HUES48 (cell line): ENCODE measurements at regions not wholly inside any gene's neighbourhood (a gene's known extent, or its start where the extent isn't known, plus 50 kb on each side); places are given as distances from the start of the nearest gene placed in this dataset.
"Not testable (repeated sequence)": the region's sequence is repeated elsewhere in the genome, so short reads cannot be mapped to it uniquely, and the experiment has no call there.

Source experiments
- H3K27ac ChIP-seq: one replicate; pipeline ENCODE4 v1.7.0; 2013; ENCODE audit warnings: low read depth, low read length, inconsistent platforms
- H3K27me3 ChIP-seq: 2 replicates; pipeline ENCODE4 v1.6.1; 2013; ENCODE audit warnings: mild to moderate bottlenecking, low read length; ENCODE audit not compliant: control insufficient read depth, insufficient read depth
- H3K36me3 ChIP-seq: 2 replicates; pipeline ENCODE4 v1.6.1; 2013; ENCODE audit warnings: low read length; ENCODE audit not compliant: control insufficient read depth, insufficient read depth
- H3K4me1 ChIP-seq: 2 replicates; pipeline ENCODE4 v1.6.1; 2013; ENCODE audit warnings: mild to moderate bottlenecking, low read length; ENCODE audit not compliant: control insufficient read depth, insufficient read depth
- H3K4me3 ChIP-seq: 2 replicates; pipeline ENCODE4 v1.5.1; 2013; ENCODE audit warnings: mild to moderate bottlenecking, low read depth, low read length
- H3K9ac ChIP-seq: 2 replicates; pipeline ENCODE4 v1.6.1; 2013; ENCODE audit warnings: mild to moderate bottlenecking, low read depth, low read length, moderate library complexity
- H3K9me3 ChIP-seq: 2 replicates; pipeline ENCODE4 v1.6.1; 2013; ENCODE audit warnings: low read length; ENCODE audit not compliant: control insufficient read depth, insufficient read depth

GRCh38 chr5:60546207-60546606 is 153.8 kb downstream of the DEPDC1B start:
- Histone ChIP-seq H3K27ac (no peak overlapping the region), H3K9me3 (no peaks in the 10 kb centered on the region), H3K27me3 (no peaks in the 10 kb centered on the region), H3K9ac (no peak overlapping the region), H3K4me3 (no peak overlapping the region), H3K36me3 (no peaks in the 10 kb centered on the region), H3K4me1 (peaks cover 9% of the 10 kb centered on the region)

DNA sequence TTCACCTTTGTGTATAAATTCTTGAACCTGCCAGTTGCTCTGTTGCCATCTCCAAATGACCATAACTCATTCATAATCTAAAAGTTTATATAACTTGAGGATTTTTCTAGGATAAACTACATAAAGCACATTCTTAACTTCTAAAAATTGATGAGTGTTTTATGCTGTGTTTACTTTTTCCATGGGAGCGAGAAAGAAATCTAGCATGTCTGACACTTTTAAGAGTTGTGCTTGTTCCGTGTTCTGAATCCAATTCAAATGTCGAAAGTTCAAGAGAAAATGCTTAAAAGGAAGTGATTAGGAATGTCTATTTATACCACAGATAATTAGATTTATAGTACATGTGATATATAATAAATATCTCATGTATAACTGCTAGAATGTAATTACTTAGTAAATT is 154.4 kb downstream of the DEPDC1B start:
- H3K4me1 ChIP-seq: peaks cover 15% of the 10 kb centered on the region
- no peaks in the 10 kb centered on the region for H3K9me3 ChIP-seq
- H3K27me3 ChIP-seq: no peaks in the 10 kb centered on the region
- H3K36me3 ChIP-seq: no peaks in the 10 kb centered on the region
- H3K9ac ChIP-seq: no peak overlapping the region
- H3K27ac ChIP-seq: no peak overlapping the region
- no peak overlapping the region for H3K4me3 ChIP-seq

- Histone ChIP-seq H3K4me3 (no peak overlapping the region), H3K4me1 (peaks cover 19% of the 10 kb centered on the region), H3K27me3 (no peaks in the 10 kb centered on the region), H3K9me3 (no peaks in the 10 kb centered on the region), H3K9ac (no peak overlapping the region), H3K27ac (no peak overlapping the region), H3K36me3 (no peaks in the 10 kb centered on the region)
Measured at GRCh38 chr5:60544142-60544541, 155.8 kb downstream of the DEPDC1B start.

GRCh38 chr5:60541980-60542379 is 158.0 kb downstream of the DEPDC1B start:
- no peak overlapping the region for H3K9ac ChIP-seq
- no peaks in the 10 kb centered on the region for H3K27me3 ChIP-seq
- H3K27ac ChIP-seq: no peak overlapping the region
- no peaks in the 10 kb centered on the region for H3K36me3 ChIP-seq
- H3K4me3 ChIP-seq: no peak overlapping the region
- peaks cover 19% of the 10 kb centered on the region for H3K4me1 ChIP-seq
- H3K9me3 ChIP-seq: no peaks in the 10 kb centered on the region

GRCh38 chr5:60540856-60541805 is 158.8 kb downstream of the DEPDC1B start:
- no peak overlapping the region for H3K9ac ChIP-seq
- peak overlapping the region; percentile 47 for H3K27ac ChIP-seq
- no peaks in the 10 kb centered on the region for H3K27me3 ChIP-seq
- no peaks in the 10 kb centered on the region for H3K36me3 ChIP-seq
- no peaks in the 10 kb centered on the region for H3K9me3 ChIP-seq
- no peak overlapping the region for H3K4me3 ChIP-seq
- peaks cover 19% of the 10 kb centered on the region for H3K4me1 ChIP-seq

- Histone ChIP-seq H3K36me3 (no peaks in the 10 kb centered on the region), H3K4me3 (no peak overlapping the region), H3K4me1 (peaks cover 19% of the 10 kb centered on the region), H3K27me3 (no peaks in the 10 kb centered on the region), H3K9me3 (no peaks in the 10 kb centered on the region), H3K27ac (no peak overlapping the region), H3K9ac (no peak overlapping the region)
Measured at GRCh38 chr5:60538955-60539866, 160.8 kb downstream of the DEPDC1B start.

- Histone ChIP-seq H3K36me3 (no peaks in the 10 kb centered on the region), H3K9ac (no peak overlapping the region), H3K9me3 (no peaks in the 10 kb centered on the region), H3K4me1 (peaks cover 19% of the 10 kb centered on the region), H3K27ac (no peak overlapping the region), H3K27me3 (no peaks in the 10 kb centered on the region), H3K4me3 (no peak overlapping the region)
Measured at GRCh38 chr5:60538426-60538825, 161.5 kb downstream of the DEPDC1B start.

DNA sequence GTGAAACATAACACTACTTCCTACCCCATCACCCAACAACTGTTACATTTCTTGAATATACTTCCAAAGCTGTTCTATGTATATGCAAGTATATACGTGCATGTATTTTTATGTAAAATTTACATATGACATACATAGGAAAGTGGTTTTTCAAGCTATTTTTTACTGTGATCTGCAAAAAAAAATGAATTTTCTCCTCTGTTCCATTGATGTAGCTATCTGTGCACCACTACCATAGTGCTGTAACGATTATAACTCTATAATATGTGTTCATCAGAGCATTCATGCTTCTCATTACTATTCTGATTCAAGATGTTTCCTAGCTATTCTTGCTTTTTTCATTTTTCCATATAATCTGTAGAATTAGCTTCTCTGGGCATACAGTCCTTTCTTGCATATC is 164.0 kb downstream of the DEPDC1B start:
- no peak overlapping the region for H3K27ac ChIP-seq
- H3K4me1 ChIP-seq: peaks cover 7% of the 10 kb centered on the region; the same call in 1 of the 2 replicates
- no peak overlapping the region for H3K9ac ChIP-seq
- no peaks in the 10 kb centered on the region for H3K27me3 ChIP-seq
- H3K36me3 ChIP-seq: no peaks in the 10 kb centered on the region
- no peak overlapping the region for H3K4me3 ChIP-seq
- H3K9me3 ChIP-seq: no peaks in the 10 kb centered on the region

GRCh38 chr5:60535198-60535597 is 164.8 kb downstream of the DEPDC1B start:
- H3K9me3 ChIP-seq: no peaks in the 10 kb centered on the region
- H3K36me3 ChIP-seq: no peaks in the 10 kb centered on the region
- no peak overlapping the region for H3K27ac ChIP-seq
- H3K4me1 ChIP-seq: peaks cover under 1% of the 10 kb centered on the region; the same call in 1 of the 2 replicates
- H3K27me3 ChIP-seq: no peaks in the 10 kb centered on the region
- no peak overlapping the region for H3K9ac ChIP-seq
- H3K4me3 ChIP-seq: no peak overlapping the region

DNA sequence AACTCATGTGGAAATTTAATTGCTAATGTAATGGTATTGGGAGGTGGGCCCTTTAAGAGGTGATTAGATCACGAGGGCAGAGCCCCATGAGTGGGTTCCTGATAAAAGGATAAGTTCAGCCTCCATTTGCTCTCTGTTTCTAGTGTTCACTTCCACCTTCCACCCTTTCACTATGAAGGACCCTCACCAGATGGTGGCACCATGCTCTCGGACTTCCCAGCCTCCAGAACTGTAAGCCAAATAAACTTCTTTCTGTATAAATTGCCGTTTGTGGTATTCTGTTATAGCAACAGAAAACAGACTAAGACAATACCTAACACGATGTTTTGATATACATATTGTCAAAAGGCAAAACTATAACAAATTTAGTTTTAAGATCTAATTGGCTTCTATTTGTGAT is 166.2 kb downstream of the DEPDC1B start:
- H3K36me3 ChIP-seq: no peaks in the 10 kb centered on the region
- H3K9me3 ChIP-seq: no peaks in the 10 kb centered on the region
- no peak overlapping the region for H3K9ac ChIP-seq
- H3K27me3 ChIP-seq: no peaks in the 10 kb centered on the region
- no peak overlapping the region for H3K4me3 ChIP-seq
- no peaks in the 10 kb centered on the region for H3K4me1 ChIP-seq
- no peak overlapping the region for H3K27ac ChIP-seq

- H3K9ac ChIP-seq, H3K4me3 ChIP-seq, H3K4me1 ChIP-seq, H3K27me3 ChIP-seq, H3K27ac ChIP-seq, H3K9me3 ChIP-seq, H3K36me3 ChIP-seq: not testable (repeated sequence)
Measured at GRCh38 chr5:60532796-60533195, 167.2 kb downstream of the DEPDC1B start.
